Glomerular endothelial cell (primary cell): ENCODE measurements at regions not wholly inside any gene's neighbourhood (a gene's known extent, or its start where the extent isn't known, plus 50 kb on each side); places are given as distances from the start of the nearest gene placed in this dataset.

Source experiments
- DNase-seq: peaks from one replicate; pipeline ENCODE4 v3.0.0-alpha.2; 2011; ENCODE audit warnings: low read depth, low spot score; ENCODE audit errors: extremely low read depth

DNA sequence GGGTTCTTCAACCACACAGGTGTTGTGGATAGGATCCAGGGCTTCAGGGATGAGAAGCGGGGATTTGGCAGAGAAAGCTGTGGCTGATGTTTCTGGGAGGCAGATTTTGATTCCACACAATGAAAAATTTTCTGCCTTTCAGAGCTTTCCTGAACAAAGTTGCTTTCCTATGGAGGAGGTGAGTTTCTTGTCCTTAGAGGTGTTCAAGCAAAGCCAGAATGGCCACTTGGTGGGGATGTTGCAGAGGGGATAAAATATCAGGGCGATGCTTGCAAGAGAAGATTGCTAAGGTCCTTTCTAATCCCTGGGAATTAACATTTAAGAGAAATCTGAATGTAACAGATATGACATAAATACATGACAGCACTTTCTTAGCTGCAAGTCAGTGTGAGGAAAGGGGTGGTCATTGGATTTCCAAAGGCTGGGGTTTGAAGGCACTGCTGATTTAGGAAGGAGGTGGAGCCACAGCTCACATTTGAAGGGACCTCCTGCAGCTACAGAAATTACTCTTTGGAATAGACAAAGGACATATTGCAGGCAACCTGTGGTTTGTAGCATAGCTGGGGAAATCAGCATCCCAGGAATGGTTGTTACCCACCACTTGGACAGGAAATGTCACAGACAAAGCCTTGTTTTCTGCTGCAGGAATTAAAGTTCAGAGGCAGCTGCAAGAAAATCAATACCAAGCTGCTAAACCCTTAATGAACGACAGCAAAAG lies 271.1 kb upstream of the CHD6 start:
- no peak for DNase-seq

- no peak for DNase-seq
Observed at GRCh38 chr20:41888434-41888833, 270.3 kb upstream of the CHD6 start.

DNA sequence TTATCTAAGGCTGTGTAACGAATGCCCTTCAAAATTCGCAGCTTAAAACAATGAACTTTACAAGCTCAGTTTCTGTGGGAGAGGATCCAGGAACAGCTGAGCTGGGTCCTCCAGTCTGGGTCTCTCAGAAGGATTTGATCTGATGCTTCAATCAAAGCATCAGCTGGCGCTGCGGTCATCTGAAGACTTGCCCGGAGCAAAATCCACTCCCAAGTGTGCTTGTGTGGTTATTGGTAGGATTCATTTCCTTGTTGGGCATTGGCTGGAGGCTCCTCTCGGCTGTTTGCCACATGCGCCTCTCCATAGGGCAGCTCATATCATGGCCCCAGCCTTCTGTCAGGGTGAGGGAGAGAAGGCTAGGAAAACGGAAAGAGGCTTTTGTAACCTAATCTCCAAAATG lies 269.3 kb upstream of the CHD6 start:
- DNase-seq, result no peak

- no peak for DNase-seq
Observed at GRCh38 chr20:41881466-41882046, 263.4 kb upstream of the CHD6 start.

DNA sequence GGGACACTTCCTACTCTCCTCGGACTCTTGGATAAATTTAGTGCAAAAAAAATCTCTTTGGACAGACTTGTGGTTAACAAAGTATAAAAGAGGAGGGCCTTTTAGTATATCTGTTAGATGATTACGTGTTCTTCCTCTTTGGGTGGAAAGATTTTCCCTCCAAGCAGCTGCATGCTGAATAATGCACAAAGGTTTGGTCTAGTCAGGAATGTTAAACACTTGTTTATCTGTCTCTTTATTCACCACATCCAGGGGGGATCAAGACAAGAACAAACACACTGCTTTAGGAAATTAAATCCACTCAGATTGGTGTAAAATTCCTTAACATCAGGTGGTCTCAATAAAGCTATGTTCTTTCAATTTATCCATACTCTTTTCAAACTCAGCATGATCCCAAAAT lies 260.9 kb upstream of the CHD6 start:
- DNase-seq, result no peak

GRCh38 chr20:41877911-41878310 lies 259.7 kb upstream of the CHD6 start:
- DNase-seq, result no peak

DNA sequence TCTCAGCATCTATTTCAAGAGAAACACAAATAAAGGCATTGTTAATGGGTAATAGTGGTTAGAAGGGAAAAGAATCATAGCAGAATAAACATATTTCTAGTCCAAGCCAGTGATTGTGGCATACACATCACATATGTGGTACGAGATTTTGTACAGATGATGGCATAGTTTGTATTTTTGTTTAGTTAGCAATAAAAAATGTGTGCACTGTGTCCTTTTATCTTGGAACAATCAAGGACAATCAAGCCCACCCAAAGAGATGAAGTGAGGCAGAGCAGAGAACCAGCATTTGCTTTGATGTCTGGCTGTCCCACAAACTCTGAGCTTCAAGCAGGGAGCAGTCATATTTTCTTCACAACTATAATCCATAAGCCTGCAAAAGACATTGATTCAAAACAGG lies 256.5 kb upstream of the CHD6 start:
- DNase-seq, result no peak

GRCh38 chr20:41872930-41873329 lies 254.8 kb upstream of the CHD6 start:
- no peak for DNase-seq

GRCh38 chr20:41870869-41871462 lies 252.8 kb upstream of the CHD6 start:
- DNase-seq, result no peak

DNA sequence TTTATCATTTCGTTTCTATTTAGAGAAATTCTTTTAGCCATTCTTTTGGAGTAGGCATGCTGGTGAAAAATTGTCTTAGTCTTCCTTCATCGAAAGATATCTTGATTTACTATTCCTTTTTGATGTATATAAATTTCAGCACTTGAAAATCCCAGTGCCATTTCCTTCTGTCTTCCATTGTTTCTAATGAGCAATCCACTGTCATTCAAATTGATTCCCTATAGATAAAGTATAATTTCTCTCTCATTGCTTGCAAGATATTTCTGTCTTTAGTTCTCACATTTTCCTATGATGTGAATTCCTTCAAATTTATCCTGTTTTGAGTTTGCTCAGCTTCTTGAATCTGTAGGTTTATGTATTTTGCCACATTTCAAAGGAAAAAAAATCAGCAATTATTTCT lies 251.1 kb upstream of the CHD6 start:
- no peak for DNase-seq

- DNase-seq, result no peak
Observed at GRCh38 chr20:41865938-41866337, 247.8 kb upstream of the CHD6 start.

- DNase-seq, result no peak
Observed at GRCh38 chr20:41862476-41862875, 244.3 kb upstream of the CHD6 start.

DNA sequence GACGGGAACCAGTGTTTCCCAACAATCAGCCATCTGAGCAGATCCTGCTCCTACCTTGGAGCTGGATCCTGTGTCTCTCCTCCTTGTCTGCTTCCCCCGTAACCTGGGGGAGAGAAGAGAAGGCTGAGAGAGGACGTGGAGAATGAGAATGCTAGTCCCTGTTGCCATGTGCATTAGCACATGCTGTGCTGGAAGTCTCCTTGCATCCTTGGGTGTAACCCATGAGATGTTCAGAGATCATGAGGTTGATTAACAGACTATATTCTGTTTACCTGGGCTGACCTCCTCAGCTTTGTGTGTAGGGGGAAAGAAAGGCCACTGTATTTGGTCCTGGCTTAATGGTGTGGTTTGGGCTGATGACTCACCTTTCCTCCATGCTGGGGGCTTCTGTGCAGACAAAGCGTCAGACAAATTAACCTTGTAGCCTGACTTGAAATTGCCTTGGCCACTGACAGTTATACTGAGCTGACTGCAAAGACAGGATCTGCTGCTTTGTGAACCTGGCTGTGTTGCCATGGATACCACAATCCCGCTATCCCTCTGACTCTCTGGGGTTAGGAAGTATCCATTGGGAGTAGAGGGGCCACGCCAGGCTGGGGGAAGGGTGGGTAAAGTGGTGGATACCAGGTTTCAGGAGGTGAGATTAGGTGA lies 243.7 kb upstream of the CHD6 start:
- DNase-seq, result no peak

- no peak for DNase-seq
Observed at GRCh38 chr20:41854765-41855164, 236.6 kb upstream of the CHD6 start.

- no peak for DNase-seq
Observed at GRCh38 chr20:41853806-41854205, 235.6 kb upstream of the CHD6 start.

DNA sequence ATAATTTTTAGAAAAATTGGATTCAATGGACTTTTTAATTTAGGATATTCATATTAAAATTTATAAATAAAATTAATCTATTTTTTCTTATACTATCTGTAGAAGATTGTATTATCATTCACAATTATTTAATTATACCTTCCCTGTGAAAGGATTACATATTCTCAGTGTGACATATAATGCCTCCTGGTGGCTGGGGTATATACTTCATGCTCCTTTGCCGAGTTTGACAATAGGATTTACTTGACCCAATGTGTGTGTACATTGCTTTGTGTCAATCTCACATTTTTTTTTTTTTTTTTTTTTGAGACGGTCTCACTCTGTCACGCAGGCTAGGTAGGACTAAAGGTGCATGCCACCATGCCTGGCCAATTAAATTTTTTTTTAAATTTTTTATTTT lies 230.0 kb upstream of the CHD6 start:
- DNase-seq, result no peak

- no peak for DNase-seq
Observed at GRCh38 chr20:41837669-41838224, 219.6 kb upstream of the CHD6 start.

DNA sequence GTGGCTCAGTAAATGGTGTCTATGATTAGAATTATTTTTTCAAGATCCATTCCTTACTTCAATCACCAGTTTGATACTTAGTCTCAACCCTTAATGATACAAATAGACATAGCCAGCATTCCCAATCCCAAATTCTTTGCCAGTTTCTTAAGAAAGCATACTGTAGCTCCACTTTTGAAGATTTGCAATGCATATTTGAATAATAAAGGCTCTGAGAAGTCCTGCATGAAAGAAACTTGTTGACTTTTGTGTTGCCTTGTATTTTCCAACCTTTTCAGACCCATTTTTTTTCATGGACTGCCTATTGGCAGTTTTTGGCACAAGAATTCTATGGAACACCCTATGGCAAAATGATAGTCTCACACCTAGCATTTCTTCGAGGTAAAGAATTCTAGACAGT lies 215.6 kb upstream of the CHD6 start:
- no peak for DNase-seq

GRCh38 chr20:41830702-41831101 lies 212.5 kb upstream of the CHD6 start:
- no peak for DNase-seq

DNA sequence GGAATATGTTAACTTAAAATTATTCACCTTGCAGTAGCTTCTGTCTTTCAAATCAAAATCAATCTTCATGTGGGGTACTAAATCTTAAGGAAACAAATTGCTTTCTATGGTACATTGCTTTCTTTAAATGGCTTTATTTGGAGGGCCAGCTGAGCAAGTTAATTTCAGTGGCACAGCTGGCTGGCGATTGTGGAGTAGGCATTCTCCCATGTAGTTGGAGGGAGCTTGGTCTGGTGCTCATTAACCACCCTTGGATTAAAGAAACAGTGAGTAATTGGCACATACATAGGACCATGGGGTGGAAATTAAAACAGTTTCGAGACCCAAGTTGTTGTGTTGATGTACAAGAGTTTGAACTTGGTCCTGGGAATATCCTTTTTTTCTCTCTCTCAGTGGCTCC lies 201.3 kb upstream of the CHD6 start:
- no peak for DNase-seq

GRCh38 chr20:41818991-41819390 lies 200.8 kb upstream of the CHD6 start:
- DNase-seq, result no peak

- no peak for DNase-seq
Observed at GRCh38 chr20:41818369-41818768, 200.2 kb upstream of the CHD6 start.
